Skeletal muscle tissue (tissue), 3 donors: ENCODE measurements at regions not wholly inside any gene's neighbourhood (a gene's known extent, or its start where the extent isn't known, plus 50 kb on each side); places are given as distances from the start of the nearest gene placed in this dataset.
"Not testable (repeated sequence)": the region's sequence is repeated elsewhere in the genome, so short reads cannot be mapped to it uniquely, and the experiment has no call there.

ENCODE experiments used
- H3K27ac ChIP-seq: one replicate; pipeline ENCODE4 v1.7.0; 2013; ENCODE audit warnings: mild to moderate bottlenecking, low read depth, low read length, inconsistent platforms
- H3K27me3 ChIP-seq, 3 donors: one replicate each; pipeline ENCODE4 v1.7.0; 2013; ENCODE audit warnings: low read length in 3 of 3; ENCODE audit not compliant: control insufficient read depth in 3 of 3, insufficient read depth in 3 of 3
- H3K36me3 ChIP-seq, 3 donors: one replicate each; pipeline ENCODE4 v1.7.0; 2013; ENCODE audit warnings: low read length in 3 of 3; ENCODE audit not compliant: control insufficient read depth in 3 of 3, insufficient read depth in 3 of 3
- H3K4me1 ChIP-seq, 3 donors: one replicate each; pipeline ENCODE4 v1.7.0; 2013; ENCODE audit warnings: low read length in 3 of 3, mild to moderate bottlenecking in 3 of 3; ENCODE audit not compliant: control insufficient read depth in 3 of 3, insufficient read depth in 3 of 3
- H3K4me3 ChIP-seq, 3 donors: one replicate each; pipeline ENCODE4 v1.7.0; 2013; ENCODE audit warnings: low read length in 3 of 3
- H3K9ac ChIP-seq, 3 donors: one replicate each; pipeline ENCODE4 v1.7.0; 2013; ENCODE audit warnings: low read length in 3 of 3, mild to moderate bottlenecking in 3 of 3, moderate library complexity in 2 of 3, low read depth in 1 of 3
- H3K9me3 ChIP-seq, 3 donors: one replicate each; pipeline ENCODE4 v1.7.0; 2013; ENCODE audit warnings: low read length in 3 of 3; ENCODE audit not compliant: control insufficient read depth in 3 of 3
- donor health status: Osteomylitis.

DNA sequence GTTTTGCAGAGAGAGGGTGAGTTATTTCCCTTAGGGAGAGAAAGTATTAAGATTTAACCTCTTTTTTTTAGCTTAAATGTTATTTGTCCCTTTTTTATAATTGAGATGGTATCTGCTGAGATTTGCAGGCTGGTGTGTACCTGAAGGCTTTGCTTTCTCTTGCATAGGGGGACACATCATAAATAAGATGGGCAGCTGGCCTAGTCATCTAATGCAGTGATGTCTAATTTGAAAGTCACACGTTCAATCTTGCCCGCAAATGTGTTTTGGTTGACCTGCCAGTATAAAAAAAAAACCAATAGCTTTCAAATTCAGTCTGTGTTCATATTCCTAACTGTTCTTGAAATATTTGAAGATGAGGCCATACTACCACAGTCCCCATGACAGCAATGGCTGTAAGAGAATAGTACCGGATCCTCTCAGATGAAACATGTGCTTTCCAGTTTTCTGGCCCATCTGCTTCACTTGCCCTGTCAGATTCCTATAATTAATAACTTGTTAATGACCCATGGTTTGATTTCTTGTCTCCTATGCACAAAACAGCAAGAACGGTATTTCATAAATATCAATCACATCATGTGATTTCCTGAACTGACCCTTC lies 914.2 kb downstream of the IPMK start:
- H3K36me3 ChIP-seq: no peaks in the 10 kb centered on the region
- no peaks in the 10 kb centered on the region for H3K4me1 ChIP-seq
- H3K4me3 ChIP-seq: no peak overlapping the region
- no peaks in the 10 kb centered on the region for H3K27me3 ChIP-seq
- peaks cover 0 to 2% (median 0%) of the 10 kb centered on the region in 3 donors for H3K9me3 ChIP-seq
- no peak overlapping the region for H3K9ac ChIP-seq
- H3K27ac ChIP-seq: no peak overlapping the region

DNA sequence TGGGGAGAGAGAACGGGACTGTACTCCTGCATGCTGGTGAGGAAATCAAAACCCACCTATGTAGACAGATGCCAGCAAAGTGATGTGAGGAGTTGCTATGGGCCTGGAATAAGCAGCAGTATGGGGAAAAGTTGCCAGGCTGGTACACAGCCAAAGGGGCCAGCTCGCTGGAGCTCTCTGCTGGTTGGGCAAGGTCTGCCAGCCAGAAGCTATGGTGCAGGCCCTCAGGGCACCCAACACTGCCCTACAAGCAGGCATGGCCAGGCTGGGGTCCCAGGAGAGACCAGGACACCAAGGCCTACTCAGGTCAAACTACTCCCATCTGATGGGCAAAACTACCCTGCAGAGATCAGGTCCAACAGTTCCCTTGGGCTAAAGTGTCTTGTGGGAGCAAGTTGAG lies 916.6 kb downstream of the IPMK start:
- no peaks in the 10 kb centered on the region for H3K36me3 ChIP-seq
- H3K9ac ChIP-seq: no peak overlapping the region
- H3K9me3 ChIP-seq: peaks cover 0 to 2% (median 0%) of the 10 kb centered on the region in 3 donors
- H3K27me3 ChIP-seq: no peaks in the 10 kb centered on the region
- no peak overlapping the region for H3K27ac ChIP-seq
- no peaks in the 10 kb centered on the region for H3K4me1 ChIP-seq
- H3K4me3 ChIP-seq: no peak overlapping the region

- Histone ChIP-seq H3K9ac (no peak overlapping the region), H3K4me3 (no peak overlapping the region), H3K27me3 (no peaks in the 10 kb centered on the region), H3K36me3 (no peaks in the 10 kb centered on the region), H3K27ac (no peak overlapping the region), H3K9me3 (peaks cover 0 to 2% (median 0%) of the 10 kb centered on the region in 3 donors), H3K4me1 (no peaks in the 10 kb centered on the region)
Observed at GRCh38 chr10:57341294-57341693, 926.4 kb downstream of the IPMK start.

- Histone ChIP-seq H3K36me3 (no peaks in the 10 kb centered on the region), H3K27ac (no peak overlapping the region), H3K9me3 (peaks cover 0 to 2% (median 0%) of the 10 kb centered on the region in 3 donors), H3K4me3 (no peak overlapping the region), H3K4me1 (no peaks in the 10 kb centered on the region), H3K27me3 (no peaks in the 10 kb centered on the region), H3K9ac (no peak overlapping the region)
Observed at GRCh38 chr10:57338823-57339558, 928.7 kb downstream of the IPMK start.

- Histone ChIP-seq H3K9ac (no peak overlapping the region), H3K27me3 (no peaks in the 10 kb centered on the region), H3K4me1 (no peaks in the 10 kb centered on the region), H3K4me3 (no peak overlapping the region), H3K36me3 (no peaks in the 10 kb centered on the region), H3K9me3 (no peaks in the 10 kb centered on the region), H3K27ac (no peak overlapping the region)
Observed at GRCh38 chr10:57336865-57337264, 930.8 kb downstream of the IPMK start.

DNA sequence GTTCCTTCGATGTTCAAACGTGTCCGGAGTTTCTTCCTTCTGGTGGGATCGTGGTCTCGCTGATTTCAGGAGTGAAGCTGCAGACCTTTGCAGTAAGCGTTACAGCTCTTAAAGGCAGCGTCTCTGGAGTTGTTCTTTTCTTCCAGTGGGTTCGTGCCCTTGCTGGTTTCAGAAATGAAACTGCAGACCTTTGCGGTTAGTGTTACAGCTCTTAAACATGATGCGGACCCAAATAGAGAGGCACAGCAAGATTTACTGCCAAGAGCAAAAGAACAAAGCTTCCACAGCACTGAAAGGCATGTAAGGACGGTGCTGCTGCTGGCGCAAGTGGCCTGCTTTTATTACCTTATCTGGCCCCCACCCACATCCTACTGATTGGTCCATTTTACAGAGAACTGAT lies 931.4 kb downstream of the IPMK start:
- H3K36me3 ChIP-seq: no peaks in the 10 kb centered on the region
- H3K4me1 ChIP-seq: no peaks in the 10 kb centered on the region
- H3K9me3 ChIP-seq: no peaks in the 10 kb centered on the region
- no peaks in the 10 kb centered on the region for H3K27me3 ChIP-seq
- H3K9ac ChIP-seq: no peak overlapping the region
- no peak overlapping the region for H3K27ac ChIP-seq
- H3K4me3 ChIP-seq: no peak overlapping the region

GRCh38 chr10:57334523-57334922 lies 933.2 kb downstream of the IPMK start:
- no peak overlapping the region for H3K9ac ChIP-seq
- H3K4me1 ChIP-seq: no peaks in the 10 kb centered on the region
- H3K9me3 ChIP-seq: no peaks in the 10 kb centered on the region
- H3K27ac ChIP-seq: no peak overlapping the region
- no peaks in the 10 kb centered on the region for H3K27me3 ChIP-seq
- no peaks in the 10 kb centered on the region for H3K36me3 ChIP-seq
- H3K4me3 ChIP-seq: no peak overlapping the region

GRCh38 chr10:57333880-57334279 lies 933.8 kb downstream of the IPMK start:
- Histone ChIP-seq H3K4me1 (no peaks in the 10 kb centered on the region), H3K9me3 (no peaks in the 10 kb centered on the region), H3K36me3 (no peaks in the 10 kb centered on the region), H3K9ac (no peak overlapping the region), H3K27me3 (no peaks in the 10 kb centered on the region), H3K4me3 (no peak overlapping the region), H3K27ac (no peak overlapping the region)

- H3K9ac ChIP-seq, H3K9me3 ChIP-seq, H3K27me3 ChIP-seq, H3K27ac ChIP-seq, H3K4me1 ChIP-seq, H3K36me3 ChIP-seq, H3K4me3 ChIP-seq: not testable (repeated sequence)
Observed at GRCh38 chr10:57321400-57321854, 946.3 kb downstream of the IPMK start.

DNA sequence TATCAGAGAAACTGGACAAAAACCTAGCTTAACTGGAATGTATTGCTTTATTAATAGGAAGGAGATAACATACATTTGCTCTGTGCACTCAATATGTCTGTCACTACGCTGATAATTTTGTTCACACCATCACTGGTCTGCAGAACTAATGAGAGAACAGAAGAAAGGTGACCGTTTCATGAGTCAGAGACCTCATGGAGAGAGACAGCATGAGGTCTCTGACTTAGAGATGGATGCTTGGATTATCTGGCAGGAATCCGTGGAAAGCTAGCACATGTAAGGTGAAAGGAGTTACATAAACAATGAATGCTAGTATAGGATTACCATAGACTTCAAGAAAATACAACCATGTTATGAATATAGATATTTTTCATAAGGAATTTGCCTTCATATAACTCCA lies 947.3 kb downstream of the IPMK start:
- H3K9me3 ChIP-seq: peaks cover 0 to 3% (median 0%) of the 10 kb centered on the region in 3 donors

More for the DNA sequence above, 947.3 kb downstream of the IPMK start:
- Histone ChIP-seq H3K4me3 (no peak overlapping the region), H3K36me3 (no peaks in the 10 kb centered on the region), H3K27me3 (no peaks in the 10 kb centered on the region), H3K9ac (no peak overlapping the region), H3K4me1 (no peaks in the 10 kb centered on the region), H3K27ac (no peak overlapping the region)
